H9 (cell line): ENCODE measurements at regions not wholly inside any gene's neighbourhood (a gene's known extent, or its start where the extent isn't known, plus 50 kb on each side); places are given as distances from the start of the nearest gene placed in this dataset.

Source experiments
- DNase-seq: peaks from one replicate; pipeline ENCODE4 v3.0.0-alpha.2; 2017
- H2AFZ ChIP-seq: one replicate; pipeline ENCODE4 v1.6.1; 2013; ENCODE audit warnings: mild to moderate bottlenecking, low read length, control low read depth, moderate library complexity
- H2AK5ac ChIP-seq: 2 replicates; pipeline ENCODE4 v1.6.1; 2013; ENCODE audit warnings: low read length, control low read depth, mixed read lengths; ENCODE audit not compliant: insufficient read length
- H2BK120ac ChIP-seq: one replicate; pipeline ENCODE4 v1.6.1; 2013; ENCODE audit warnings: low read depth, mild to moderate bottlenecking, low read length, control low read depth, inconsistent platforms; ENCODE audit not compliant: poor library complexity, severe bottlenecking
- H2BK12ac ChIP-seq: 2 replicates; pipeline ENCODE4 v1.6.1; 2013; ENCODE audit warnings: low read length, control low read depth, mixed read lengths, low read depth; ENCODE audit not compliant: insufficient read length
- H2BK15ac ChIP-seq: 2 replicates; pipeline ENCODE4 v1.6.1; 2013; ENCODE audit warnings: low read depth, low read length, control low read depth
- H2BK20ac ChIP-seq: one replicate; pipeline ENCODE4 v1.6.1; 2013; ENCODE audit warnings: low read depth, mild to moderate bottlenecking, low read length, control low read depth, inconsistent platforms; ENCODE audit not compliant: poor library complexity, severe bottlenecking
- H2BK5ac ChIP-seq: 2 replicates; pipeline ENCODE4 v1.6.1; 2013; ENCODE audit warnings: low read length, control low read depth, mixed read lengths; ENCODE audit not compliant: insufficient read length
- H3K14ac ChIP-seq: 2 replicates; pipeline ENCODE4 v1.6.1; 2013; ENCODE audit warnings: low read length, control low read depth; ENCODE audit not compliant: insufficient read depth
- H3K18ac ChIP-seq: 2 replicates; pipeline ENCODE4 v1.6.1; 2013; ENCODE audit warnings: low read depth, mild to moderate bottlenecking, mixed read lengths, low read length, control low read depth; ENCODE audit not compliant: insufficient read length
- H3K23ac ChIP-seq: 2 replicates; pipeline ENCODE4 v1.6.1; 2013; ENCODE audit warnings: low read length, control low read depth, mixed read lengths, low read depth; ENCODE audit not compliant: insufficient read length
- H3K23me2 ChIP-seq: 2 replicates; pipeline ENCODE4 v1.6.1; 2013; ENCODE audit warnings: low read depth, mild to moderate bottlenecking, mixed read lengths, low read length, control low read depth; ENCODE audit not compliant: insufficient read length, poor library complexity, severe bottlenecking
- H3K27ac ChIP-seq: 2 replicates; pipeline ENCODE4 v1.5.1; 2013; ENCODE audit warnings: low read length, control low read depth, mixed read lengths, low read depth; ENCODE audit not compliant: insufficient read length
- H3K27me3 ChIP-seq: 2 replicates; pipeline ENCODE4 v1.6.1; 2013; ENCODE audit warnings: low read length, control low read depth, inconsistent platforms; ENCODE audit not compliant: insufficient read depth
- H3K4ac ChIP-seq: 2 replicates; pipeline ENCODE4 v1.6.1; 2013; ENCODE audit warnings: low read depth, mild to moderate bottlenecking, control low read depth, inconsistent platforms, low read length, moderate library complexity
- H3K4me1 ChIP-seq: 2 replicates; pipeline ENCODE4 v1.6.1; 2013; ENCODE audit warnings: low read length, control low read depth, inconsistent platforms; ENCODE audit not compliant: insufficient read depth
- H3K4me2 ChIP-seq: 2 replicates; pipeline ENCODE4 v1.6.1; 2013; ENCODE audit warnings: low read length, control low read depth, mixed read lengths; ENCODE audit not compliant: insufficient read length, insufficient read depth
- H3K56ac ChIP-seq: 2 replicates; pipeline ENCODE4 v1.6.1; 2013; ENCODE audit warnings: low read depth, mild to moderate bottlenecking, mixed read lengths, low read length, control low read depth; ENCODE audit not compliant: insufficient read length
- H3K79me1 ChIP-seq: 2 replicates; pipeline ENCODE4 v1.6.1; 2013; ENCODE audit warnings: low read depth, mild to moderate bottlenecking, moderate library complexity, low read length, control low read depth, inconsistent platforms; ENCODE audit not compliant: insufficient read depth, poor library complexity, severe bottlenecking
- H3K79me2 ChIP-seq: 2 replicates; pipeline ENCODE4 v1.6.1; 2013; ENCODE audit warnings: low read length, control low read depth, inconsistent platforms; ENCODE audit not compliant: insufficient read depth
- H3K9ac ChIP-seq: 2 replicates; pipeline ENCODE4 v1.6.1; 2013; ENCODE audit warnings: low read length, control low read depth, mixed read lengths; ENCODE audit not compliant: insufficient read length; ENCODE audit errors: extremely low read depth
- H3K9me3 ChIP-seq: one replicate; pipeline ENCODE4 v1.6.1; 2013; ENCODE audit warnings: low read depth, low read length, inconsistent platforms; ENCODE audit not compliant: control insufficient read depth
- H3T11ph ChIP-seq: one replicate; pipeline ENCODE4 v1.6.1; 2013; ENCODE audit warnings: mild to moderate bottlenecking, low read length, control low read depth, inconsistent platforms
- H4K20me1 ChIP-seq: one replicate; pipeline ENCODE4 v1.6.1; 2013; ENCODE audit not compliant: control insufficient read depth, insufficient read length, insufficient read depth
- H4K5ac ChIP-seq: 2 replicates; pipeline ENCODE4 v1.6.1; 2013; ENCODE audit warnings: low read depth, mild to moderate bottlenecking, mixed read lengths, low read length, control low read depth; ENCODE audit not compliant: insufficient read length
- H4K8ac ChIP-seq: replicated peaks from 2 replicates; pipeline ENCODE4 v1.6.1; 2013; ENCODE audit warnings: low read length, control low read depth, mixed read lengths, low read depth; ENCODE audit not compliant: insufficient read length
- H4K91ac ChIP-seq: 2 replicates; pipeline ENCODE4 v1.6.1; 2013; ENCODE audit warnings: low read depth, mild to moderate bottlenecking, moderate library complexity, mixed read lengths, low read length, control low read depth; ENCODE audit not compliant: insufficient read length
- H3K27ac Mint-ChIP-seq, 3 experiments: 2 replicates in 2 of 3; 3 replicates in 1 of 3; pipeline ENCODE4 v1.8.0; 2020 to 2021; ENCODE audit warnings: mixed read lengths in 3 of 3, mild to moderate bottlenecking in 1 of 3, moderate library complexity in 1 of 3
- H3K27me3 Mint-ChIP-seq: 2 replicates; pipeline ENCODE4 v1.8.0; 2021; ENCODE audit warnings: low read depth, mild to moderate bottlenecking, moderate library complexity, mixed read lengths
- H3K36me3 Mint-ChIP-seq, 3 experiments: 2 replicates in 2 of 3; 3 replicates in 1 of 3; pipeline ENCODE4 v1.8.0; 2020 to 2021; ENCODE audit warnings: low read depth in 3 of 3, mixed read lengths in 3 of 3; ENCODE audit not compliant: insufficient read depth in 1 of 3
- H3K4me1 Mint-ChIP-seq, 2 experiments: 2 replicates each; pipeline ENCODE4 v1.8.0; 2020; ENCODE audit warnings: mixed read lengths in 2 of 2
- H3K4me3 Mint-ChIP-seq, 2 experiments: 2 replicates in 1 of 2; 3 replicates in 1 of 2; pipeline ENCODE4 v1.8.0; 2020 to 2021; ENCODE audit warnings: mild to moderate bottlenecking in 2 of 2, mixed read lengths in 2 of 2, moderate library complexity in 1 of 2
- H3K9me3 Mint-ChIP-seq, 2 experiments: 2 replicates in 1 of 2; 3 replicates in 1 of 2; pipeline ENCODE4 v1.8.0; 2020; ENCODE audit warnings: mild to moderate bottlenecking in 2 of 2, mixed read lengths in 2 of 2, moderate library complexity in 1 of 2
- WGBS: extraction: QIAGEN DNeasy Blood & Tissue Kit; methylation state at CpG from one replicate; pipeline ENCODE4 v1.1.7; 2013; ENCODE audit warnings: missing lambda C conversion rate, low lambda C conversion rate, mixed read lengths; ENCODE audit not compliant: insufficient read length; ENCODE audit errors: extremely low coverage; 5-methylcytosine and 5-hydroxymethylcytosine counted together
- TF ChIP-seq, protein P1 (sequence below): fragments of 200-600 bp; sonication (generic); conservative IDR thresholded peaks from 3 replicates; pipeline ENCODE4 v1.8.0; 2021; ENCODE audit warnings: antibody characterized with exemption, mild to moderate bottlenecking

DNA sequence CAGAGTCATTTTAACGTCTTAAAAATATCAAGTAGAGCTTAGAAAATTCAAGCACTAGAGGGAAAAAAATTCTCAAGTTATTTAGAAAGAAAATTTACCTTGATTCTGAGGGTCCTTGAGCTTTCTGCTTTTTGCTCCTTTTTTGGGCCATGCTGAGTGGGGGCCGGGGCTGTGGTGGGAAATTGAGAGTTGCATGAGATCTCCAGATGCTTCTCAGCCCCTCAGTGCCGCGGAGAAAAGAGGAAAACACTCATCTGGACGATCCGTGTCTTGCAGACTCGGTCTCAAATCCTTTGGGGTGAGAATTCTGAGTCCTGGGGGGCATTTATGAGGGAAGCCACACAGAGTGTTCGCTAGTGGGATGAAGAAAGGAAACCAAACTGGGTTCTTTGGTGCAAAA lies 700.8 kb downstream of the TBC1D22A start:
- Histone ChIP-seq H3K4me1 (no peaks in the 10 kb centered on the region), H2AK5ac (no peak overlapping the region), H2BK12ac (no peak overlapping the region), H4K91ac (no peak overlapping the region), H3K79me1 (no peaks in the 10 kb centered on the region), H3K27me3 (no peaks in the 10 kb centered on the region), H3K79me2 (no peaks in the 10 kb centered on the region), H3K18ac (no peak overlapping the region), H3K4me2 (no peak overlapping the region), H2BK15ac (no peak overlapping the region), H3K23me2 (no peaks in the 10 kb centered on the region), H2BK20ac (no peak overlapping the region), H3K56ac (no peak overlapping the region), H3K9me3 (peaks cover 84% of the 10 kb centered on the region), H2AFZ (no peak overlapping the region), H4K5ac (no peak overlapping the region), H3K27ac (no peak overlapping the region), H3T11ph (no peak overlapping the region), H2BK120ac (no peak overlapping the region), H4K8ac (no peak overlapping the region), H3K4ac (no peak overlapping the region), H3K14ac (no peak overlapping the region), H3K9ac (no peak overlapping the region), H2BK5ac (no peak overlapping the region), H4K20me1 (no peaks in the 10 kb centered on the region), H3K23ac (no peak overlapping the region)
- H3K9me3 Mint-ChIP-seq: peaks cover 86 to 96% of the 10 kb centered on the region in 2 experiments
- peaks cover 2% of the 10 kb centered on the region; the same call in 1 of the 2 replicates for H3K27me3 Mint-ChIP-seq
- H3K4me1 Mint-ChIP-seq: no peaks in the 10 kb centered on the region
- WGBS: no CpG with 5 or more reads among the region's 8 CpGs
- peaks cover 12 to 35% (median 17%) of the 10 kb centered on the region in 3 experiments; a peak in 6 of 7 replicates for H3K36me3 Mint-ChIP-seq
- TF ChIP-seq, protein P1, sequence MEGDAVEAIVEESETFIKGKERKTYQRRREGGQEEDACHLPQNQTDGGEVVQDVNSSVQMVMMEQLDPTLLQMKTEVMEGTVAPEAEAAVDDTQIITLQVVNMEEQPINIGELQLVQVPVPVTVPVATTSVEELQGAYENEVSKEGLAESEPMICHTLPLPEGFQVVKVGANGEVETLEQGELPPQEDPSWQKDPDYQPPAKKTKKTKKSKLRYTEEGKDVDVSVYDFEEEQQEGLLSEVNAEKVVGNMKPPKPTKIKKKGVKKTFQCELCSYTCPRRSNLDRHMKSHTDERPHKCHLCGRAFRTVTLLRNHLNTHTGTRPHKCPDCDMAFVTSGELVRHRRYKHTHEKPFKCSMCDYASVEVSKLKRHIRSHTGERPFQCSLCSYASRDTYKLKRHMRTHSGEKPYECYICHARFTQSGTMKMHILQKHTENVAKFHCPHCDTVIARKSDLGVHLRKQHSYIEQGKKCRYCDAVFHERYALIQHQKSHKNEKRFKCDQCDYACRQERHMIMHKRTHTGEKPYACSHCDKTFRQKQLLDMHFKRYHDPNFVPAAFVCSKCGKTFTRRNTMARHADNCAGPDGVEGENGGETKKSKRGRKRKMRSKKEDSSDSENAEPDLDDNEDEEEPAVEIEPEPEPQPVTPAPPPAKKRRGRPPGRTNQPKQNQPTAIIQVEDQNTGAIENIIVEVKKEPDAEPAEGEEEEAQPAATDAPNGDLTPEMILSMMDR: no peak
- H3K4me3 Mint-ChIP-seq: no peak overlapping the region
- H3K27ac Mint-ChIP-seq: no peak overlapping the region
- no peak for DNase-seq
